GM12865 (cell line): ENCODE measurements at regions not wholly inside any gene's neighbourhood (a gene's known extent, or its start where the extent isn't known, plus 50 kb on each side); places are given as distances from the start of the nearest gene placed in this dataset.

Experiments used
- DNase-seq: peaks from one replicate; pipeline ENCODE4 v3.0.0; 2010; ENCODE audit warnings: low read depth
- H3K4me3 ChIP-seq: 2 replicates; pipeline ENCODE4 v1.5.1; 2011; ENCODE audit warnings: mild to moderate bottlenecking, low read depth, low read length, control low read depth
- CTCF ChIP-seq: IDR thresholded peaks from 2 replicates; pipeline ENCODE4 v1.5.1; 2011; ENCODE audit warnings: low read length, control low read depth, low read depth, inconsistent platforms; ENCODE audit not compliant: insufficient read depth; ENCODE audit errors: missing control alignments

GRCh38 chrX:7759830-7760229, 83.1 kb upstream of the VCX start:
- TF ChIP-seq CTCF: no peak
- no peak overlapping the region for H3K4me3 ChIP-seq
- no peak for DNase-seq

- H3K4me3 ChIP-seq: no peak overlapping the region
- no peak for TF ChIP-seq CTCF
- DNase-seq: no peak
These were observed 96.1 kb upstream of the VCX start for GRCh38 chrX:7746856-7747255.

- no peak overlapping the region for H3K4me3 ChIP-seq
- no peak for TF ChIP-seq CTCF
- no peak for DNase-seq
These were observed 112.9 kb upstream of the VCX start for GRCh38 chrX:7730071-7730470.

- no peak overlapping the region for H3K4me3 ChIP-seq
- no peak for TF ChIP-seq CTCF
These were observed 122.5 kb upstream of the VCX start for GRCh38 chrX:7720519-7720918.

GRCh38 chrX:7714351-7714750, 128.6 kb upstream of the VCX start:
- H3K4me3 ChIP-seq: no peak overlapping the region
- DNase-seq: no peak
- TF ChIP-seq CTCF: no peak

More at GRCh38 chrX:7720519-7720918, 122.5 kb upstream of the VCX start:
- DNase-seq: no peak

- no peak for DNase-seq
These were observed 131.8 kb upstream of the VCX start for GRCh38 chrX:7711167-7711566.

More at GRCh38 chrX:7711167-7711566, 131.8 kb upstream of the VCX start:
- H3K4me3 ChIP-seq: no peak overlapping the region
- TF ChIP-seq CTCF: no peak
